Vagina (tissue), 2 donors: ENCODE measurements at regions not wholly inside any gene's neighbourhood (a gene's known extent, or its start where the extent isn't known, plus 50 kb on each side); places are given as distances from the start of the nearest gene placed in this dataset.

ENCODE experiments used
- CTCF ChIP-seq, 3 experiments: fragments of 450-650 bp in 2 of 3; fragments of 200-600 bp in 1 of 3; sonication (generic) in 1 of 3; IDR thresholded peaks; one replicate each; pipeline ENCODE4 v1.5.1; 2017 to 2019; ENCODE audit warnings: antibody characterized with exemption in 3 of 3, mild to moderate bottlenecking in 2 of 3, moderate library complexity in 2 of 3
- POLR2A ChIP-seq, 2 donors: fragments of 450-650 bp; IDR thresholded peaks; one replicate each; pipeline ENCODE4 v1.6.1; 2017; ENCODE audit warnings: antibody characterized with exemption in 2 of 2, mild to moderate bottlenecking in 2 of 2, moderate library complexity in 2 of 2

GRCh38 chr14:98853063-98853729 lies 418.8 kb downstream of the BCL11B start:
- TF ChIP-seq CTCF (IDR thresholded peaks at IDR 0.05) (no peak), POLR2A (IDR thresholded peaks at IDR 0.05) (no peak)
